ENCODE measurements at regions not wholly inside any gene's neighbourhood (a gene's known extent, or its start where the extent isn't known, plus 50 kb on each side); places are given as distances from the start of the nearest gene placed in this dataset.

- TF ChIP-seq EZH2 (IDR thresholded peaks at IDR 0.05; ENCODE audit: low read length), result no peak
- no peak for TF ChIP-seq CTCF (optimal IDR thresholded peaks at IDR 0.05 in 1 of 3, IDR thresholded peaks at IDR 0.05 in 1 of 3, conservative IDR thresholded peaks at IDR 0.05 in 1 of 3; ENCODE audit: extremely low read depth in 1 of 3, insufficient read depth in 2 of 3, low read length in 3 of 3)
Observed at GRCh38 chr13:23990455-23990854, 93.2 kb upstream of the C1QTNF9B start.
